ENCODE measurements at regions not wholly inside any gene's neighbourhood (a gene's known extent, or its start where the extent isn't known, plus 50 kb on each side); places are given as distances from the start of the nearest gene placed in this dataset.

DNA sequence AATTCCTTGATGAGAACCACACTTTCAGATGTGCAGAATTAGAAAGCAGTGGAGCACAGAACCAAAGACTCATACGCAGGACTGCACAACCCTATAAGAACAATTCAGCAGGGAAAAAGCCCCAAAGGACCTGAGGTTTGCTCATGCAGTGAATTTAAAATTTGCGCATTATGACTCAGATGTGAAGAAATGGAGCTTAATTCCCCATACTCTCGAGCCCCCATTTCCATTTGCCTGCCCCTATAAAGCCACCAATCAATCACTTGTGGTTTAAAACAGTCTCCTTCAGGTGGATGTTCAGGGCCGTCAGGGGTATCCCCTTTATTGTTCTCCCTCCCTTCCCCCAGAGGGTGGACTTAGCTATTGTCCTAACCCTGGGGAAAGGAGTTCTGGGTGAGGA, 221.2 kb downstream of the IGSF11 start:
- TF ChIP-seq, protein P1, sequence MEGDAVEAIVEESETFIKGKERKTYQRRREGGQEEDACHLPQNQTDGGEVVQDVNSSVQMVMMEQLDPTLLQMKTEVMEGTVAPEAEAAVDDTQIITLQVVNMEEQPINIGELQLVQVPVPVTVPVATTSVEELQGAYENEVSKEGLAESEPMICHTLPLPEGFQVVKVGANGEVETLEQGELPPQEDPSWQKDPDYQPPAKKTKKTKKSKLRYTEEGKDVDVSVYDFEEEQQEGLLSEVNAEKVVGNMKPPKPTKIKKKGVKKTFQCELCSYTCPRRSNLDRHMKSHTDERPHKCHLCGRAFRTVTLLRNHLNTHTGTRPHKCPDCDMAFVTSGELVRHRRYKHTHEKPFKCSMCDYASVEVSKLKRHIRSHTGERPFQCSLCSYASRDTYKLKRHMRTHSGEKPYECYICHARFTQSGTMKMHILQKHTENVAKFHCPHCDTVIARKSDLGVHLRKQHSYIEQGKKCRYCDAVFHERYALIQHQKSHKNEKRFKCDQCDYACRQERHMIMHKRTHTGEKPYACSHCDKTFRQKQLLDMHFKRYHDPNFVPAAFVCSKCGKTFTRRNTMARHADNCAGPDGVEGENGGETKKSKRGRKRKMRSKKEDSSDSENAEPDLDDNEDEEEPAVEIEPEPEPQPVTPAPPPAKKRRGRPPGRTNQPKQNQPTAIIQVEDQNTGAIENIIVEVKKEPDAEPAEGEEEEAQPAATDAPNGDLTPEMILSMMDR (IDR thresholded peaks at IDR 0.05): no peak
- no peak for TF ChIP-seq POLR2A (IDR thresholded peaks at IDR 0.05)

Data from Peyer's patch (tissue), 4 donors.